Liver (tissue), 8 donors: ENCODE measurements at regions not wholly inside any gene's neighbourhood (a gene's known extent, or its start where the extent isn't known, plus 50 kb on each side); places are given as distances from the start of the nearest gene placed in this dataset.

Source experiments
- DNase-seq: peaks from one replicate; pipeline ENCODE4 v3.0.0-alpha.2; 2017; ENCODE audit warnings: low spot score
- H3K27ac ChIP-seq, 2 donors: one replicate each; pipeline ENCODE4 v1.7.0; 2013; ENCODE audit warnings: inconsistent platforms in 2 of 2, low read length in 2 of 2, control low read depth in 1 of 2, low read depth in 1 of 2, mild to moderate bottlenecking in 1 of 2
- H3K27me3 ChIP-seq, 4 donors: one replicate each; pipeline versions ENCODE4 v1.6.1 to v1.7.0; 2013; ENCODE audit warnings: low read length in 3 of 4, inconsistent platforms in 1 of 4, mild to moderate bottlenecking in 1 of 4, moderate library complexity in 1 of 4; ENCODE audit not compliant: control insufficient read depth in 4 of 4, insufficient read depth in 4 of 4
- H3K36me3 ChIP-seq, 4 donors: one replicate each; pipeline versions ENCODE4 v1.6.1 to v1.7.0; 2013; ENCODE audit warnings: low read length in 3 of 4, mild to moderate bottlenecking in 3 of 4, low read depth in 1 of 4, moderate library complexity in 1 of 4; ENCODE audit not compliant: control insufficient read depth in 4 of 4, insufficient read depth in 3 of 4
- H3K4me1 ChIP-seq, 4 donors: one replicate each; pipeline versions ENCODE4 v1.6.1 to v1.7.0; 2013; ENCODE audit warnings: low read length in 3 of 4, mild to moderate bottlenecking in 3 of 4, moderate library complexity in 1 of 4; ENCODE audit not compliant: control insufficient read depth in 4 of 4, insufficient read depth in 4 of 4
- H3K4me3 ChIP-seq, 3 donors: one replicate each; pipeline versions ENCODE4 v1.6.1 to v1.7.0; 2013; ENCODE audit warnings: low read length in 3 of 3, control low read depth in 1 of 3, low read depth in 1 of 3, mild to moderate bottlenecking in 1 of 3
- H3K9ac ChIP-seq, 2 donors: one replicate each; pipeline ENCODE4 v1.7.0; 2013; ENCODE audit warnings: low read length in 2 of 2, mild to moderate bottlenecking in 2 of 2, moderate library complexity in 2 of 2, control low read depth in 1 of 2, low read depth in 1 of 2
- H3K9me3 ChIP-seq, 4 donors: one replicate each; pipeline versions ENCODE4 v1.6.1 to v1.7.0; 2013; ENCODE audit warnings: low read length in 3 of 4; ENCODE audit not compliant: control insufficient read depth in 4 of 4
- ATF3 ChIP-seq: IDR thresholded peaks from 2 replicates; pipeline ENCODE4 v1.6.1; 2016; ENCODE audit warnings: antibody characterized with exemption
- CTCF ChIP-seq: fragments of 150-350 bp; IDR thresholded peaks from 2 replicates; pipeline ENCODE4 v1.5.1; 2017; ENCODE audit warnings: improper control_type of control experiment, low read depth, low read length; ENCODE audit not compliant: missing input control
- EGR1 ChIP-seq, 2 donors: IDR thresholded peaks; 2 replicates each; pipeline ENCODE4 v1.6.1; 2016 to 2018; ENCODE audit warnings: antibody characterized with exemption in 2 of 2, low read depth in 2 of 2
- FOXA1 ChIP-seq: IDR thresholded peaks from 2 replicates; pipeline ENCODE4 v1.6.1; 2016; ENCODE audit warnings: antibody characterized with exemption
- FOXA2 ChIP-seq: IDR thresholded peaks from 2 replicates; pipeline ENCODE4 v1.6.1; 2016; ENCODE audit warnings: antibody characterized with exemption
- GABPA ChIP-seq, 2 donors: IDR thresholded peaks in 1 of 2; conservative IDR thresholded peaks in 1 of 2; 2 replicates each; pipeline ENCODE4 v1.6.1; 2016; ENCODE audit warnings: antibody characterized with exemption in 2 of 2, mild to moderate bottlenecking in 1 of 2, moderate library complexity in 1 of 2
- HNF4A ChIP-seq, 2 donors: conservative IDR thresholded peaks; 2 replicates each; pipeline ENCODE4 v1.6.1; 2016; ENCODE audit warnings: antibody characterized with exemption in 2 of 2, mild to moderate bottlenecking in 2 of 2
- HNF4G ChIP-seq: IDR thresholded peaks from 2 replicates; pipeline ENCODE4 v1.6.1; 2016; ENCODE audit warnings: antibody characterized with exemption
- JUND ChIP-seq, 2 donors: IDR thresholded peaks; 2 replicates each; pipeline ENCODE4 v1.6.1; 2016; ENCODE audit warnings: antibody characterized with exemption in 2 of 2
- MAX ChIP-seq: IDR thresholded peaks from 2 replicates; pipeline ENCODE4 v1.6.1; 2016; ENCODE audit warnings: antibody characterized with exemption
- NR2F2 ChIP-seq: IDR thresholded peaks from 2 replicates; pipeline ENCODE4 v1.6.1; 2016; ENCODE audit warnings: antibody characterized with exemption
- RAD21 ChIP-seq, 2 donors: IDR thresholded peaks; 2 replicates each; pipeline ENCODE4 v1.6.1; 2016; ENCODE audit warnings: antibody characterized with exemption in 2 of 2, mild to moderate bottlenecking in 2 of 2
- REST ChIP-seq: IDR thresholded peaks from 2 replicates; pipeline ENCODE4 v1.6.1; 2016; ENCODE audit warnings: antibody characterized with exemption, mild to moderate bottlenecking
- RXRA ChIP-seq, 2 donors: IDR thresholded peaks; 2 replicates each; pipeline ENCODE4 v1.6.1; 2017 to 2018; ENCODE audit warnings: antibody characterized with exemption in 2 of 2, mild to moderate bottlenecking in 1 of 2
- SP1 ChIP-seq: IDR thresholded peaks from 2 replicates; pipeline ENCODE4 v1.6.1; 2018; ENCODE audit warnings: antibody characterized with exemption, mild to moderate bottlenecking
- TAF1 ChIP-seq: conservative IDR thresholded peaks from 2 replicates; pipeline ENCODE4 v1.6.1; 2016; ENCODE audit warnings: antibody characterized with exemption, mild to moderate bottlenecking
- YY1 ChIP-seq: IDR thresholded peaks from 2 replicates; pipeline ENCODE4 v1.6.1; 2016; ENCODE audit warnings: antibody characterized with exemption, mild to moderate bottlenecking
- ZBTB33 ChIP-seq: IDR thresholded peaks from 2 replicates; pipeline ENCODE4 v1.6.1; 2016; ENCODE audit warnings: antibody characterized with exemption
- WGBS: extraction: QIAGEN DNeasy Blood & Tissue Kit; methylation state at CpG from one replicate; pipeline ENCODE4 v1.1.7; 2013; 5-methylcytosine and 5-hydroxymethylcytosine counted together
- donor health status: healthy.
- donor health status: healthy.
- donor health status: healthy.
- donor health status: healthy.
- donor health status: healthy.

GRCh38 chr4:187184508-187184907, 460.9 kb upstream of the FAT1 start:
- no peak for DNase-seq
- H3K9ac ChIP-seq: no peak overlapping the region
- no peak overlapping the region for H3K4me3 ChIP-seq
- 74% methylated on average over 6 of the region's 6 CpGs for WGBS
- no peaks in the 10 kb centered on the region for H3K4me1 ChIP-seq
- no peak overlapping the region for H3K27ac ChIP-seq
- no peaks in the 10 kb centered on the region for H3K36me3 ChIP-seq
- TF ChIP-seq RXRA (IDR thresholded peaks at IDR 0.05) (no peak), TAF1 (no peak)
- H3K27me3 ChIP-seq: peaks cover 0 to 5% (median 0%) of the 10 kb centered on the region in 4 donors
- no peaks in the 10 kb centered on the region for H3K9me3 ChIP-seq

- no peak for TF ChIP-seq GABPA (IDR thresholded peaks at IDR 0.05 in 1 of 2, conservative IDR thresholded peaks at IDR 0.05 in 1 of 2)
- TF ChIP-seq CTCF: no peak
- no peak for TF ChIP-seq ATF3
- no peak for TF ChIP-seq SP1
- no peak for TF ChIP-seq TAF1
- TF ChIP-seq RXRA (IDR thresholded peaks at IDR 0.05): no peak
- TF ChIP-seq YY1: no peak
- TF ChIP-seq HNF4A (conservative IDR thresholded peaks at IDR 0.05): no peak
- TF ChIP-seq FOXA2: no peak
- no peak for TF ChIP-seq MAX
- TF ChIP-seq RAD21 (IDR thresholded peaks at IDR 0.05): no peak
- no peak for TF ChIP-seq HNF4G
- no peak for TF ChIP-seq REST
- TF ChIP-seq NR2F2: no peak
- no peak for TF ChIP-seq EGR1 (IDR thresholded peaks at IDR 0.05; ENCODE audit: low read depth in 2 of 2)
- no peak for TF ChIP-seq FOXA1
- no peak for TF ChIP-seq JUND (IDR thresholded peaks at IDR 0.05)
- no peak for TF ChIP-seq ZBTB33
- Histone ChIP-seq H3K9ac (no peak overlapping the region), H3K27me3 (peaks cover 0 to 3% (median 0%) of the 10 kb centered on the region in 4 donors), H3K4me1 (no peaks in the 10 kb centered on the region), H3K36me3 (no peaks in the 10 kb centered on the region), H3K9me3 (no peaks in the 10 kb centered on the region), H3K27ac (no peak overlapping the region), H3K4me3 (no peak overlapping the region)
- no peak for DNase-seq
- 66% methylated on average over 7 of the region's 7 CpGs for WGBS
Measured at GRCh38 chr4:187188118-187188517, 464.5 kb upstream of the FAT1 start.
